ENCODE measurements at regions not wholly inside any gene's neighbourhood (a gene's known extent, or its start where the extent isn't known, plus 50 kb on each side); places are given as distances from the start of the nearest gene placed in this dataset.

GRCh38 chr6:134814076-134814695, 135.7 kb downstream of the ALDH8A1 start:
- TF ChIP-seq CTCF (IDR thresholded peaks at IDR 0.05) (no peak), POLR2A (IDR thresholded peaks at IDR 0.05) (no peak)

Measured in right lobe of liver (tissue), 4 donors.